SU-DHL-6 (cell line): ENCODE measurements at regions not wholly inside any gene's neighbourhood (a gene's known extent, or its start where the extent isn't known, plus 50 kb on each side); places are given as distances from the start of the nearest gene placed in this dataset.

Experiments
- H2AFZ ChIP-seq: fragments of 200-600 bp; sonication (generic); 2 replicates; pipeline ENCODE4 v1.6.1; 2014; ENCODE audit warnings: low read depth, mild to moderate bottlenecking, moderate library complexity, mixed read lengths, antibody characterized with exemption, low read length; ENCODE audit not compliant: severe bottlenecking
- H3F3A ChIP-seq: fragments of 200-600 bp; shearing (Covaris generic); 2 replicates; pipeline ENCODE4 v1.6.0; 2016; ENCODE audit warnings: antibody characterized with exemption, mild to moderate bottlenecking; ENCODE audit not compliant: insufficient read depth
- H3K27ac ChIP-seq: fragments of 200-600 bp; sonication (generic); 2 replicates; pipeline ENCODE4 v1.5.1; 2016; ENCODE audit warnings: low read depth, mild to moderate bottlenecking, low read length, moderate library complexity, mixed read lengths
- H3K27me3 ChIP-seq: fragments of 200-600 bp; sonication (generic), shearing (Covaris generic); 2 replicates; pipeline ENCODE4 v1.6.0; 2014; ENCODE audit warnings: mild to moderate bottlenecking, low read length
- H3K36me3 ChIP-seq: fragments of 200-600 bp; sonication (generic); 2 replicates; pipeline ENCODE4 v1.6.1; 2014; ENCODE audit warnings: mild to moderate bottlenecking, low read length, mixed read lengths
- H3K4me2 ChIP-seq: fragments of 300-600, 200-600 bp; shearing (Covaris generic), sonication (generic); 2 replicates; pipeline ENCODE4 v1.6.0; 2014; ENCODE audit warnings: low read length, low read depth, mild to moderate bottlenecking; ENCODE audit not compliant: poor library complexity, severe bottlenecking
- H3K4me3 ChIP-seq: fragments of 200-600 bp; sonication (generic); 2 replicates; pipeline ENCODE4 v1.5.1; 2014; ENCODE audit warnings: antibody characterized with exemption, low read length, mild to moderate bottlenecking, mixed read lengths; ENCODE audit not compliant: insufficient read depth, poor library complexity, severe bottlenecking
- H3K79me2 ChIP-seq: fragments of 200-600 bp; sonication (generic); 2 replicates; pipeline ENCODE4 v1.6.1; 2014; ENCODE audit warnings: mild to moderate bottlenecking, low read length, moderate library complexity; ENCODE audit not compliant: insufficient read depth
- H3K9ac ChIP-seq: fragments of 200-600 bp; sonication (generic); 2 replicates; pipeline ENCODE4 v1.7.0; 2014; ENCODE audit warnings: mild to moderate bottlenecking, low read length
- H3K9me2 ChIP-seq: fragments of 200-600 bp; sonication (generic); replicated peaks from 2 replicates; pipeline ENCODE4 v1.6.1; 2014; ENCODE audit warnings: low read length; ENCODE audit not compliant: insufficient read depth
- H3K9me3 ChIP-seq: fragments of 200-600 bp; sonication (generic); 2 replicates; pipeline ENCODE4 v1.6.1; 2014; ENCODE audit warnings: low read length, mixed read lengths; ENCODE audit not compliant: insufficient read depth
- H4K20me1 ChIP-seq: fragments of 200-600 bp; sonication (generic); 2 replicates; pipeline ENCODE4 v1.6.1; 2014; ENCODE audit warnings: low read depth, mild to moderate bottlenecking, antibody characterized with exemption, low read length, moderate library complexity, mixed read lengths
- EZH2phosphoT487 ChIP-seq: fragments of 200-600 bp; sonication (generic), shearing (Covaris generic); conservative IDR thresholded peaks from 2 replicates; pipeline ENCODE4 v1.6.1; 2018; ENCODE audit warnings: mild to moderate bottlenecking, antibody characterized with exemption, low read length, moderate library complexity, mixed read lengths
- TF ChIP-seq, protein P1 (sequence below): fragments of 200-600 bp; sonication (generic); IDR thresholded peaks from one replicate; pipeline ENCODE4 v1.5.1; 2017; ENCODE audit warnings: antibody characterized with exemption, mild to moderate bottlenecking, low read length, moderate library complexity; ENCODE audit not compliant: insufficient read depth, poor library complexity, severe bottlenecking

DNA sequence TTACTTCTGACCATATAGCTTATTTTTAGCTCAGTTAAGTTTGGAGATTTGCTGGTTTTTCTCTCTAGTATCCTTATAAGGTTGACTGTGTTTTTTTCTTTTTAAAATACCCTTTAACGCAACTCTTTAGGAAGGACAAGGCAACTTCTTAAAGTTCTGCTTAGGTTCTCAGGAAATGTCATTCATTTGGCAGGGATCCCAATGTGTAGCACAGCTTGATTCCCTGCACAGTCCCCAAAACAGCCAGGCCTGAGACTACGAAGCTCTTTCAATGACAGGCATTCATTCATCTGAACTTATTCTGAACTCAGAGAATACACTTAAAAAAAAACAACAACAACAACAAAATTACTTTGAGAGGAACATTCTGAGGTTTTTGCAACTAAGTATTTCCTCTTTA lies 1765.8 kb downstream of the PCDH7 start:
- H4K20me1 ChIP-seq: no peaks in the 10 kb centered on the region
- no peaks in the 10 kb centered on the region for H3K27me3 ChIP-seq
- no peaks in the 10 kb centered on the region for H3F3A ChIP-seq
- H3K36me3 ChIP-seq: no peaks in the 10 kb centered on the region
- H3K79me2 ChIP-seq: no peaks in the 10 kb centered on the region
- H3K4me3 ChIP-seq: no peak overlapping the region
- 0 out of 2 replicates have a peak, but pooled peaks cover 4% of the 10 kb centered on the region for H3K9me3 ChIP-seq
- no peak overlapping the region for H3K27ac ChIP-seq
- TF ChIP-seq EZH2phosphoT487: no peak
- TF ChIP-seq, protein P1, sequence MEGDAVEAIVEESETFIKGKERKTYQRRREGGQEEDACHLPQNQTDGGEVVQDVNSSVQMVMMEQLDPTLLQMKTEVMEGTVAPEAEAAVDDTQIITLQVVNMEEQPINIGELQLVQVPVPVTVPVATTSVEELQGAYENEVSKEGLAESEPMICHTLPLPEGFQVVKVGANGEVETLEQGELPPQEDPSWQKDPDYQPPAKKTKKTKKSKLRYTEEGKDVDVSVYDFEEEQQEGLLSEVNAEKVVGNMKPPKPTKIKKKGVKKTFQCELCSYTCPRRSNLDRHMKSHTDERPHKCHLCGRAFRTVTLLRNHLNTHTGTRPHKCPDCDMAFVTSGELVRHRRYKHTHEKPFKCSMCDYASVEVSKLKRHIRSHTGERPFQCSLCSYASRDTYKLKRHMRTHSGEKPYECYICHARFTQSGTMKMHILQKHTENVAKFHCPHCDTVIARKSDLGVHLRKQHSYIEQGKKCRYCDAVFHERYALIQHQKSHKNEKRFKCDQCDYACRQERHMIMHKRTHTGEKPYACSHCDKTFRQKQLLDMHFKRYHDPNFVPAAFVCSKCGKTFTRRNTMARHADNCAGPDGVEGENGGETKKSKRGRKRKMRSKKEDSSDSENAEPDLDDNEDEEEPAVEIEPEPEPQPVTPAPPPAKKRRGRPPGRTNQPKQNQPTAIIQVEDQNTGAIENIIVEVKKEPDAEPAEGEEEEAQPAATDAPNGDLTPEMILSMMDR: no peak
- no peaks in the 10 kb centered on the region for H3K9me2 ChIP-seq
- peak overlapping the region; percentile 33 for H3K4me2 ChIP-seq
- peak overlapping the region; percentile 65 for H2AFZ ChIP-seq
- no peak overlapping the region for H3K9ac ChIP-seq

- Histone ChIP-seq H3K4me3 (no peak overlapping the region), H3K27ac (no peak overlapping the region), H3K36me3 (no peaks in the 10 kb centered on the region), H3K9me2 (no peaks in the 10 kb centered on the region), H2AFZ (peak overlapping the region; percentile 48), H3F3A (no peaks in the 10 kb centered on the region), H3K9ac (no peak overlapping the region), H3K27me3 (no peaks in the 10 kb centered on the region), H3K9me3 (no peaks in the 10 kb centered on the region), H3K79me2 (no peaks in the 10 kb centered on the region), H3K4me2 (no peak overlapping the region), H4K20me1 (no peaks in the 10 kb centered on the region)
- TF ChIP-seq, protein P1: no peak
- TF ChIP-seq EZH2phosphoT487: no peak
Observed at GRCh38 chr4:32488690-32489089, 1768.5 kb downstream of the PCDH7 start.

- H3K27ac ChIP-seq: no peak overlapping the region
- H3K9me2 ChIP-seq: no peaks in the 10 kb centered on the region
- TF ChIP-seq, protein P1: no peak
- no peak for TF ChIP-seq EZH2phosphoT487
- H4K20me1 ChIP-seq: no peaks in the 10 kb centered on the region
- H3F3A ChIP-seq: no peaks in the 10 kb centered on the region
- peaks cover 3% of the 10 kb centered on the region; the same call in 1 of the 2 replicates for H3K36me3 ChIP-seq
- no peak overlapping the region for H2AFZ ChIP-seq
- H3K27me3 ChIP-seq: no peaks in the 10 kb centered on the region
- H3K4me2 ChIP-seq: no peak overlapping the region
- H3K4me3 ChIP-seq: no peak overlapping the region
- peaks cover 13% of the 10 kb centered on the region; the same call in 1 of the 2 replicates for H3K9me3 ChIP-seq
- no peak overlapping the region for H3K9ac ChIP-seq
- no peaks in the 10 kb centered on the region for H3K79me2 ChIP-seq
Observed at GRCh38 chr4:32499171-32499570, 1779.0 kb downstream of the PCDH7 start.
